Osteoblast (primary cell): ENCODE measurements at regions not wholly inside any gene's neighbourhood (a gene's known extent, or its start where the extent isn't known, plus 50 kb on each side); places are given as distances from the start of the nearest gene placed in this dataset.

Experiments
- DNase-seq: peaks from one replicate; pipeline ENCODE4 v3.0.0; 2011; ENCODE audit warnings: low spot score, mixed read lengths; ENCODE audit not compliant: insufficient read length; ENCODE audit errors: missing footprints
- H2AFZ ChIP-seq: 2 replicates; pipeline ENCODE4 v1.6.0; 2011; ENCODE audit warnings: mild to moderate bottlenecking, low read length
- H3K27ac ChIP-seq: 2 replicates; pipeline ENCODE4 v1.5.1; 2011; ENCODE audit warnings: mild to moderate bottlenecking, low read depth, low read length, moderate library complexity
- H3K27me3 ChIP-seq: 2 replicates; pipeline ENCODE4 v1.6.0; 2012; ENCODE audit warnings: mild to moderate bottlenecking, control low read depth, inconsistent platforms, low read length, moderate library complexity; ENCODE audit not compliant: insufficient read depth
- H3K36me3 ChIP-seq: 2 replicates; pipeline ENCODE4 v1.5.1; 2011; ENCODE audit warnings: mild to moderate bottlenecking, low read length, control low read depth, moderate library complexity; ENCODE audit not compliant: insufficient read depth
- H3K4me1 ChIP-seq: 2 replicates; pipeline ENCODE4 v1.5.1; 2011; ENCODE audit warnings: mild to moderate bottlenecking, low read length, control low read depth, moderate library complexity; ENCODE audit not compliant: insufficient read depth
- H3K4me2 ChIP-seq: 2 replicates; pipeline ENCODE4 v1.6.0; 2011; ENCODE audit warnings: mild to moderate bottlenecking, low read length; ENCODE audit not compliant: insufficient read depth
- H3K4me3 ChIP-seq: fragments of 200-600 bp; sonication (generic); 3 replicates; pipeline ENCODE4 v1.5.1; 2012; ENCODE audit warnings: mild to moderate bottlenecking, low read length, inconsistent platforms; ENCODE audit not compliant: insufficient read depth
- H3K79me2 ChIP-seq: 2 replicates; pipeline ENCODE4 v1.6.0; 2012; ENCODE audit warnings: mild to moderate bottlenecking, low read length, control low read depth, inconsistent platforms; ENCODE audit not compliant: insufficient read depth
- H3K9me3 ChIP-seq: 2 replicates; pipeline ENCODE4 v1.5.1; 2011; ENCODE audit warnings: low read depth, low read length, control low read depth
- H4K20me1 ChIP-seq: 2 replicates; pipeline ENCODE4 v1.6.0; 2012; ENCODE audit warnings: mild to moderate bottlenecking, low read length, control low read depth; ENCODE audit not compliant: insufficient read depth
- TF ChIP-seq, protein P1 (sequence below): IDR thresholded peaks from 2 replicates; pipeline ENCODE4 v1.5.1; 2011; ENCODE audit warnings: mild to moderate bottlenecking, low read depth, low read length, moderate library complexity; ENCODE audit errors: extremely low read depth

DNA sequence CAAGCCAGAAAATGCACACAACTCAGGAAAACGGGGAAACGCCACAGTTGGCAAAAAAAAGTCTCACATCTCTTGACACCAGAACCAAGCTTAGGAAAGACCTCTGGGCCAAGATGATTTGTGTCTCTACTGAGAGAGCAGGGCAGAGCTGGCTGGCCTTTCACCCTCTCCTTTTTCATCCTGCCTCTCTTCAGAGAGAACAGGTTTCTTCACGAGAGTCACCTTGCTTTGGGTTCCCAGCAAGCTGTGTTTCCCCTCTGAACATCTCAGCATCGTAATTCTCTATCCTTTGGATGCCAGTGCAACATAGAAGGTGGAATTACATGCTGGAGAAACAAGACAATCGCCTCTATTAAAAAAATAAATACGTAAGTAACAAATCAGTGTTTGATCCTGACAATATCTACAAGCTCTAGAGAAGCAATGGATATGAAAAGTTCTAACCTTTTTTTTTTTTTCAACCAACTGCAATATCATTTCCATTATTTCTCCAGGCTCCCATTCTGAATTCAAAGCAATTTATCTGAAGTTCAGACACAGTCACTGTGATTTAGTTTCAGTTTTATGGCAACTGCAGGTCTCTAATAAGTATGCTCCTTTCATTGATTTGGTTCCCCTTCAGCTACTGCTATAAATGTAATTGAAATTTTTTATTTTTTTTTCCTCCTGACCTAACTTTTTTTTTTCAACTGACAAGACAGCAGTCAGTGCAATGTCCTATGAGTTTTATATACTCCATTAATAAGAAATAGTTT lies 708.6 kb downstream of the DTWD2 start:
- no peak overlapping the region for H3K4me3 ChIP-seq
- H3K79me2 ChIP-seq, result no peaks in the 10 kb centered on the region
- no peak for DNase-seq
- H4K20me1 ChIP-seq, result no peaks in the 10 kb centered on the region
- TF ChIP-seq, protein P1, sequence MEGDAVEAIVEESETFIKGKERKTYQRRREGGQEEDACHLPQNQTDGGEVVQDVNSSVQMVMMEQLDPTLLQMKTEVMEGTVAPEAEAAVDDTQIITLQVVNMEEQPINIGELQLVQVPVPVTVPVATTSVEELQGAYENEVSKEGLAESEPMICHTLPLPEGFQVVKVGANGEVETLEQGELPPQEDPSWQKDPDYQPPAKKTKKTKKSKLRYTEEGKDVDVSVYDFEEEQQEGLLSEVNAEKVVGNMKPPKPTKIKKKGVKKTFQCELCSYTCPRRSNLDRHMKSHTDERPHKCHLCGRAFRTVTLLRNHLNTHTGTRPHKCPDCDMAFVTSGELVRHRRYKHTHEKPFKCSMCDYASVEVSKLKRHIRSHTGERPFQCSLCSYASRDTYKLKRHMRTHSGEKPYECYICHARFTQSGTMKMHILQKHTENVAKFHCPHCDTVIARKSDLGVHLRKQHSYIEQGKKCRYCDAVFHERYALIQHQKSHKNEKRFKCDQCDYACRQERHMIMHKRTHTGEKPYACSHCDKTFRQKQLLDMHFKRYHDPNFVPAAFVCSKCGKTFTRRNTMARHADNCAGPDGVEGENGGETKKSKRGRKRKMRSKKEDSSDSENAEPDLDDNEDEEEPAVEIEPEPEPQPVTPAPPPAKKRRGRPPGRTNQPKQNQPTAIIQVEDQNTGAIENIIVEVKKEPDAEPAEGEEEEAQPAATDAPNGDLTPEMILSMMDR, result no peak
- H3K4me2 ChIP-seq, result no peak overlapping the region
- no peak overlapping the region for H3K27ac ChIP-seq
- no peak overlapping the region for H2AFZ ChIP-seq
- H3K9me3 ChIP-seq, result no peaks in the 10 kb centered on the region
- no peaks in the 10 kb centered on the region for H3K4me1 ChIP-seq
- H3K27me3 ChIP-seq, result no peaks in the 10 kb centered on the region
- no peaks in the 10 kb centered on the region for H3K36me3 ChIP-seq

DNA sequence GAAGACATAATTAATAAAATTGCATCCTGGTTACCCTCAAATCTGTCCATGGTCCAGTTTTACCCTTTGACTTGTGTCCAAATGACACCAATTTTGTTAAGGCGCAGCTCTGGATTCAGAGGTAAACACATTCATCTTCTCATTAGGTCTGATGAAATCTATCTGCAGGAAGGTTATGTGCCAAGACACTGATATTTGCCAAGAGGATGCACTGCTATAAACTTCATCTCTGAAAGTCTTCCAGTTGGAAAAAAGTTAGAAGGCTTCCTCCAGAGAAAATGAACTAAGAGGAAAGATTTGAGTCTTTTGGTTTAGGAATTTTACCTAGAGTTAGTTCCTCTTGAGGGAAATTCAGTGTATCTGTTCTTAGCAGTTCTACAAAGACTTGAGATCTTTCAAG lies 717.8 kb downstream of the DTWD2 start:
- Histone ChIP-seq H3K27ac (no peak overlapping the region), H2AFZ (no peak overlapping the region), H3K4me1 (no peaks in the 10 kb centered on the region), H3K4me3 (no peak overlapping the region), H3K9me3 (no peaks in the 10 kb centered on the region), H4K20me1 (no peaks in the 10 kb centered on the region), H3K36me3 (no peaks in the 10 kb centered on the region), H3K4me2 (no peak overlapping the region), H3K79me2 (no peaks in the 10 kb centered on the region), H3K27me3 (no peaks in the 10 kb centered on the region)
- TF ChIP-seq, protein P1, result no peak
- DNase-seq, result no peak

DNA sequence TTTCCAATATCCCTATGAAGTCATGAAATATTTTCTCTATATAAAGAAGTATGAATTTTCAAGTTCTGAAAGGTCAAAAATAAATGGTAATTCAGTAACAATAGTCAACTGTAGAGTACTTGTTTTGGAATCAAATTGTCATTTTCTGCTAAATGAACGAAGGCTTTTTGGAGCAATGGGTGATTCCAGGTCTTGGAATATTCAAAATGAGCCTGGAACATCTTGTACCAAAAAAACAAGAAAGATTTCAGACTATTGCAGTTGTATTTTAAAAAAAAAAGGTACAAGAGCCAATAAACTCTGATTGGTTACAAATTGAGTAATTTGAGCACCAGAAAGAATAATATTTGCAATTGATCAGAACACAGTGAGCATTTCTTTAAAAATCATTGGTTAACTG lies 730.1 kb downstream of the DTWD2 start:
- Histone ChIP-seq H3K36me3 (no peaks in the 10 kb centered on the region), H3K27me3 (no peaks in the 10 kb centered on the region), H3K27ac (no peak overlapping the region), H3K4me3 (no peak overlapping the region), H2AFZ (no peak overlapping the region), H3K9me3 (no peaks in the 10 kb centered on the region), H3K79me2 (no peaks in the 10 kb centered on the region), H4K20me1 (no peaks in the 10 kb centered on the region), H3K4me2 (no peak overlapping the region), H3K4me1 (no peaks in the 10 kb centered on the region)
- TF ChIP-seq, protein P1, result no peak
- DNase-seq, result no peak

DNA sequence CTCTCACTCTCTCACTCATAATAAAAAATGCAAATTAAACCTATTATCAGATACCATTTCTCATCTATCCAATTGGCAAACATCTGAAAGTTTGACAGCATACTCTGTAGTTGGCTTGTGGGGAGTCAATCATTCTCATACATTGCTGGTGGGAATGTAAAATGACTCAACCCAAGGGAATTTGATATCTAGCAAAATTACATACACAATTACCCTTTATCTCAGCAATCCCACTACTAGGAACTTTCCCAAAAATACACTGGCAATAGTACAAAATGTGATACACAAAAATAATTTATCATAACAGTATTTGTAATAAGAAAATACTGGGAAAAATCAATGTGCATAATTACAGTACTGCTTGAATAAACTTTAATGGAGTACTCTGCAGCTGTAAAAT lies 731.3 kb downstream of the DTWD2 start:
- Histone ChIP-seq H3K27ac (no peak overlapping the region), H3K4me2 (no peak overlapping the region), H3K9me3 (no peaks in the 10 kb centered on the region), H3K27me3 (no peaks in the 10 kb centered on the region), H2AFZ (no peak overlapping the region), H3K4me3 (no peak overlapping the region), H3K36me3 (no peaks in the 10 kb centered on the region), H3K79me2 (no peaks in the 10 kb centered on the region), H4K20me1 (no peaks in the 10 kb centered on the region), H3K4me1 (no peaks in the 10 kb centered on the region)
- no peak for DNase-seq
- TF ChIP-seq, protein P1, result no peak
